ENCODE measurements at regions not wholly inside any gene's neighbourhood (a gene's known extent, or its start where the extent isn't known, plus 50 kb on each side); places are given as distances from the start of the nearest gene placed in this dataset.

DNA sequence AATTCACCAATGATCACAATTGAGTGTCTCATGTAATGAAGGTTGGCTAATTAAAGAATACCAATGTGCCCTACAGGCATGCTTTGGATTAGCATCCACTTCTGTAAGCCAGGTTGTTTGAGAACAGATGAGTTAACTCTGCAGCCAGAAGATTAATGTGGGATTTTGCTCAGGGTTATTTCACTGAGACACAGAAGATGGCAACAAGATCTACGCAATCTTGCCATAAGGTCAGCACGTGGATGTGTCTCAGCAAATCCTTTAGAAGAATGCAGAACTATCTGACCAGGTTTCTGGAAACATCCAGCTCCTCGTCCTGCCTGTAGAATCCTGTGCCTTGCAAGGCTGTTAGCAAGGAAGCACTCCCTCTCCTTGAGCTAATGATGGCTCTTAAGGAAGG is 532.6 kb upstream of the AMELY start:
- Histone ChIP-seq H3K36me3 (ENCODE audit: low read depth) (no peaks in the 10 kb centered on the region), H3K4me2 (ENCODE audit: unreplicated experiment) (no peak overlapping the region), H3K4me3 (no peak overlapping the region), H3K27ac (no peak overlapping the region), H2AFZ (no peak overlapping the region), H3F3A (ENCODE audit: insufficient read depth) (peaks cover 42% of the 10 kb centered on the region; the same call in 1 of the 2 replicates), H3K9me3 (ENCODE audit: low read depth) (no peaks in the 10 kb centered on the region), H3K4me1 (ENCODE audit: insufficient read depth) (peaks cover 40% of the 10 kb centered on the region), H3K9ac (no peak overlapping the region), H3K27me3 (replicated peaks; ENCODE audit: insufficient read depth) (no peaks in the 10 kb centered on the region), H4K20me1 (ENCODE audit: insufficient read depth) (no peaks in the 10 kb centered on the region), H3K79me2 (ENCODE audit: insufficient read depth) (no peaks in the 10 kb centered on the region), H3K9me2 (ENCODE audit: insufficient read depth) (no peaks in the 10 kb centered on the region)
- in situ Hi-C loops (cut with MboI): no loop called here
- TF ChIP-seq EZH2phosphoT487 (IDR thresholded peaks at IDR 0.05; ENCODE audit: insufficient read depth, low read depth): no peak
- TF ChIP-seq EZH2 (IDR thresholded peaks at IDR 0.05; ENCODE audit: insufficient read depth, poor library complexity, severe bottlenecking): no peak
- WGBS, 2 experiments (ENCODE audit: low coverage in 1 of 2, low lambda C conversion rate in 2 of 2, missing lambda C conversion rate in 2 of 2): 56 to 57% methylated on average over 3 of the region's 3 CpGs
- DNase-seq: no peak

GRCh38 chrY:7440796-7441530 is 529.4 kb upstream of the AMELY start:
- H3K27ac ChIP-seq: peak overlapping the region; percentile 61
- peak; percentile 26 for DNase-seq
- 11 to 14% methylated on average over 4 of the region's 4 CpGs for WGBS, 2 experiments (ENCODE audit: low coverage in 1 of 2, low lambda C conversion rate in 2 of 2, missing lambda C conversion rate in 2 of 2)
- H3K9me3 ChIP-seq (ENCODE audit: low read depth): no peaks in the 10 kb centered on the region
- no peaks in the 10 kb centered on the region for H3K27me3 ChIP-seq (replicated peaks; ENCODE audit: insufficient read depth)
- peaks cover 31% of the 10 kb centered on the region; the same call in 1 of the 2 replicates for H3F3A ChIP-seq (ENCODE audit: insufficient read depth)
- in situ Hi-C loops (cut with MboI): no loop called here
- no peaks in the 10 kb centered on the region for H3K9me2 ChIP-seq (ENCODE audit: insufficient read depth)
- TF ChIP-seq EZH2 (IDR thresholded peaks at IDR 0.05; ENCODE audit: insufficient read depth, poor library complexity, severe bottlenecking) (no peak), EZH2phosphoT487 (IDR thresholded peaks at IDR 0.05; ENCODE audit: insufficient read depth, low read depth) (no peak)
- H3K79me2 ChIP-seq (ENCODE audit: insufficient read depth): no peaks in the 10 kb centered on the region
- H3K4me1 ChIP-seq (ENCODE audit: insufficient read depth): peaks cover 21% of the 10 kb centered on the region
- no peaks in the 10 kb centered on the region for H4K20me1 ChIP-seq (ENCODE audit: insufficient read depth)
- no peak overlapping the region for H3K4me3 ChIP-seq
- peak overlapping the region; percentile 25 for H3K4me2 ChIP-seq (ENCODE audit: unreplicated experiment)
- H2AFZ ChIP-seq: peak overlapping the region; percentile 29; the same call in 1 of the 2 replicates
- peak overlapping the region; percentile 36 for H3K9ac ChIP-seq
- no peaks in the 10 kb centered on the region for H3K36me3 ChIP-seq (ENCODE audit: low read depth)

DNA sequence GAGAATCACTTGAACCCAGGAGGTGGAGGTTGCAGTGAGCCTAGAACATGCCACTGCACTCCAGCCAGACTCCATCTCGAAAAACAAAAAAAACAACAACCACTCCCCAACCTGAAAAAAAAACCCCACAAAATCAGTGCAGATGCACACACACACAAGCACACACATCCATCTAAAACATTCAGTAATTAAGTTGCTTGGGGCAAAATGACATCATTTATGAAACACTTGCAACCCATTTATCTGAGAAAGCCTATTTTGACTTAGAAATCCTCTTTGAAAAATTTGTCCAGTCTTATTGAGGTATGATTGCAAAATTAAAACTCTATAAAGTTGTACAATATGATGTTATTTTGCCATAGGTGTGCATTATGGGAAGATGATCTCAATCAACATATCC is 525.5 kb upstream of the AMELY start:
- Histone ChIP-seq H3K4me2 (ENCODE audit: unreplicated experiment) (no peak overlapping the region), H3F3A (ENCODE audit: insufficient read depth) (peaks cover 44% of the 10 kb centered on the region; the same call in 1 of the 2 replicates), H3K4me3 (no peak overlapping the region), H3K9me3 (ENCODE audit: low read depth) (no peaks in the 10 kb centered on the region), H4K20me1 (ENCODE audit: insufficient read depth) (no peaks in the 10 kb centered on the region), H3K4me1 (ENCODE audit: insufficient read depth) (peaks cover 37% of the 10 kb centered on the region), H2AFZ (no peak overlapping the region), H3K36me3 (ENCODE audit: low read depth) (no peaks in the 10 kb centered on the region), H3K9ac (no peak overlapping the region), H3K27me3 (replicated peaks; ENCODE audit: insufficient read depth) (no peaks in the 10 kb centered on the region), H3K27ac (no peak overlapping the region), H3K79me2 (ENCODE audit: insufficient read depth) (0 out of 2 replicates have a peak, but pooled peaks cover 5% of the 10 kb centered on the region), H3K9me2 (ENCODE audit: insufficient read depth) (no peaks in the 10 kb centered on the region)
- TF ChIP-seq EZH2phosphoT487 (IDR thresholded peaks at IDR 0.05; ENCODE audit: insufficient read depth, low read depth) (no peak), EZH2 (IDR thresholded peaks at IDR 0.05; ENCODE audit: insufficient read depth, poor library complexity, severe bottlenecking) (no peak)
- in situ Hi-C loops (cut with MboI): no loop called here
- 100% methylated on average over 1 of the region's 1 CpG for WGBS, 2 experiments (ENCODE audit: low coverage in 1 of 2, low lambda C conversion rate in 2 of 2, missing lambda C conversion rate in 2 of 2)
- DNase-seq: peak; percentile 14

DNA sequence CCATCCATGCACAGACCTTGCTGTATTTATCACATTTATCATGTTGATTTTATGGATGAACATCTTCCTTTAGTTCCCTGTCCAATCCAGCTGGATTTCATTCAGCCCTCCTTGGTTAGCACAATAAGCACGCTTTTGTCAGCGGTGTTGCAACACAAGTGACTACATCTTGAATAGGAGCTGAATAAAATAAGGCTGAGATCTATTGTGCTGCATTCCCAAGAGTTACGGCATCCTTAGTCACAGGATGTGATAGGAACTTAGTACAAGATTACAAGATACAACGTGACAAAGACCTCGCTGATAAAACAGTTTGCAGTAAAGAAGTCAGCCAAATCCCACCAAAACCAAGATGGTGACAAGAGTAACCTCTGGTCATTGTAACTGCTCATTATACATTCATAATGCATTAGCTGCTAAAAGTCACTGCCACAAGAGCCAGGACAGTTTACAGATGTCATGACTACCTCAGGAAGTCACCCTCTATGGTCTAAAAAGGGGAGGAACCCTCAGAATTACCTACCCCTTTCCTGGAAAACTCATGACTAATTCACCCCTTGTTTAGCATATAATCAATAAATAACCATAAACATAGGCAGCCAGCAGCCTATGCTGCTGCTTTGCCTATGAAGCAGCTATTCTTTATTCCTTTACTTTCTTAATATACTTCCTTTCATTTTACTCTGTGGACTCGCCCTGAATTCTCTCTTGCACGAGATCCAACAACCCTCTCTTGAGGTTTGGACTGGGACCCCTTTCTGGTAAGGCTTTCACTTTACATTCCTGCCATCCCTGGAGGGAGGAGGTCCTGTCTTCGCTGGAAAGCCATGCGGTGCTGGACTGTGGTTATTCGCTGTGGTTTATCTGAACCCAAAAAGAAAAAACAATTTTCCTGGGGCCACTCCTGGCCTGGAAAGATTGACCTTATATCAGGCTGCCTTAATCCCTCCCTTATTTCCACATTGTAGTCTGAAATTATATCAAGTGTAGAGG is 522.6 kb upstream of the AMELY start:
- Histone ChIP-seq H3K4me2 (ENCODE audit: unreplicated experiment) (no peak overlapping the region), H3K79me2 (ENCODE audit: insufficient read depth) (0 out of 2 replicates have a peak, but pooled peaks cover 5% of the 10 kb centered on the region), H3K9me2 (ENCODE audit: insufficient read depth) (no peaks in the 10 kb centered on the region), H3K9me3 (ENCODE audit: low read depth) (no peaks in the 10 kb centered on the region), H2AFZ (no peak overlapping the region), H3K4me3 (no peak overlapping the region), H3K27me3 (replicated peaks; ENCODE audit: insufficient read depth) (no peaks in the 10 kb centered on the region), H4K20me1 (ENCODE audit: insufficient read depth) (no peaks in the 10 kb centered on the region), H3K9ac (peak overlapping the region; percentile 25; the same call in 1 of the 2 replicates), H3F3A (ENCODE audit: insufficient read depth) (peaks cover 27% of the 10 kb centered on the region; the same call in 1 of the 2 replicates), H3K4me1 (ENCODE audit: insufficient read depth) (peaks cover 22% of the 10 kb centered on the region), H3K36me3 (ENCODE audit: low read depth) (no peaks in the 10 kb centered on the region), H3K27ac (peak overlapping the region; percentile 77)
- in situ Hi-C loops (cut with MboI): no loop called here
- DNase-seq: peak; percentile 90
- WGBS, 2 experiments (ENCODE audit: low coverage in 1 of 2, low lambda C conversion rate in 2 of 2, missing lambda C conversion rate in 2 of 2): 24 to 35% methylated on average over 7 to 10 of the region's 10 CpGs
- TF ChIP-seq EZH2phosphoT487 (IDR thresholded peaks at IDR 0.05; ENCODE audit: insufficient read depth, low read depth): 0 out of 2 replicates have a peak, but pooled peaks have one; percentile 50
- TF ChIP-seq EZH2 (IDR thresholded peaks at IDR 0.05; ENCODE audit: insufficient read depth, poor library complexity, severe bottlenecking): no peak
